Osteoblast (primary cell): ENCODE measurements at regions not wholly inside any gene's neighbourhood (a gene's known extent, or its start where the extent isn't known, plus 50 kb on each side); places are given as distances from the start of the nearest gene placed in this dataset.

Experiments used
- DNase-seq: peaks from one replicate; pipeline ENCODE4 v3.0.0; 2011; ENCODE audit warnings: low spot score, mixed read lengths; ENCODE audit not compliant: insufficient read length; ENCODE audit errors: missing footprints
- H2AFZ ChIP-seq: 2 replicates; pipeline ENCODE4 v1.6.0; 2011; ENCODE audit warnings: mild to moderate bottlenecking, low read length
- H3K27ac ChIP-seq: 2 replicates; pipeline ENCODE4 v1.5.1; 2011; ENCODE audit warnings: mild to moderate bottlenecking, low read depth, low read length, moderate library complexity
- H3K27me3 ChIP-seq: 2 replicates; pipeline ENCODE4 v1.6.0; 2012; ENCODE audit warnings: mild to moderate bottlenecking, control low read depth, inconsistent platforms, low read length, moderate library complexity; ENCODE audit not compliant: insufficient read depth
- H3K36me3 ChIP-seq: 2 replicates; pipeline ENCODE4 v1.5.1; 2011; ENCODE audit warnings: mild to moderate bottlenecking, low read length, control low read depth, moderate library complexity; ENCODE audit not compliant: insufficient read depth
- H3K4me1 ChIP-seq: 2 replicates; pipeline ENCODE4 v1.5.1; 2011; ENCODE audit warnings: mild to moderate bottlenecking, low read length, control low read depth, moderate library complexity; ENCODE audit not compliant: insufficient read depth
- H3K4me2 ChIP-seq: 2 replicates; pipeline ENCODE4 v1.6.0; 2011; ENCODE audit warnings: mild to moderate bottlenecking, low read length; ENCODE audit not compliant: insufficient read depth
- H3K4me3 ChIP-seq: fragments of 200-600 bp; sonication (generic); 3 replicates; pipeline ENCODE4 v1.5.1; 2012; ENCODE audit warnings: mild to moderate bottlenecking, low read length, inconsistent platforms; ENCODE audit not compliant: insufficient read depth
- H3K79me2 ChIP-seq: 2 replicates; pipeline ENCODE4 v1.6.0; 2012; ENCODE audit warnings: mild to moderate bottlenecking, low read length, control low read depth, inconsistent platforms; ENCODE audit not compliant: insufficient read depth
- H3K9me3 ChIP-seq: 2 replicates; pipeline ENCODE4 v1.5.1; 2011; ENCODE audit warnings: low read depth, low read length, control low read depth
- H4K20me1 ChIP-seq: 2 replicates; pipeline ENCODE4 v1.6.0; 2012; ENCODE audit warnings: mild to moderate bottlenecking, low read length, control low read depth; ENCODE audit not compliant: insufficient read depth
- CTCF ChIP-seq: IDR thresholded peaks from 2 replicates; pipeline ENCODE4 v1.5.1; 2011; ENCODE audit warnings: mild to moderate bottlenecking, low read depth, low read length, moderate library complexity; ENCODE audit errors: extremely low read depth

- Histone ChIP-seq H3K4me1 (no peaks in the 10 kb centered on the region), H2AFZ (no peak overlapping the region), H3K4me3 (no peak overlapping the region), H3K27ac (no peak overlapping the region), H3K4me2 (no peak overlapping the region), H3K36me3 (no peaks in the 10 kb centered on the region), H3K9me3 (peaks cover 3% of the 10 kb centered on the region), H3K27me3 (no peaks in the 10 kb centered on the region), H3K79me2 (no peaks in the 10 kb centered on the region), H4K20me1 (no peaks in the 10 kb centered on the region)
- TF ChIP-seq CTCF = no peak
- no peak for DNase-seq
Measured at GRCh38 chr12:83800022-83800421, 1112.6 kb downstream of the SLC6A15 start.

DNA sequence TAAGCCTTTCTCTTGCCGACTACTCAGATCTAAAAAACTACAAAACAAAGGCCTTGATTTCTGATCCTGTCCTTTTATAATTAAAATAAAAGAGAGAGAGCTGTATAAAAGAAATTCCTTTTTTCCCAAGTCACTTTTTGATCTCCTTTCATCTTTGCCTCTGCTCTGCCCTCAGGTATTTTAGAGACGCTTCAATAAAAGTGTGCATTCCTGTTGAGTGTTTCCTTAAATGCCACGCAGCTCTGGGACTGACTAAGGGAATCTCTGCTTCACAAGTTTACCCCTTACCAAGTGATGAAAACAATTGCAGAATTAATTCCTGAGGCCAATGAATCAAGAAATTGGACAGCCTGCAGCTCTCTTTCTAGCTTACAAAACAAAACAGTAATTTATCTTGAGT, 1109.8 kb downstream of the TMTC2 start:
- no peaks in the 10 kb centered on the region for H3K27me3 ChIP-seq
- no peaks in the 10 kb centered on the region for H4K20me1 ChIP-seq
- peaks cover 3% of the 10 kb centered on the region for H3K9me3 ChIP-seq
- no peak overlapping the region for H2AFZ ChIP-seq
- H3K4me1 ChIP-seq = no peaks in the 10 kb centered on the region
- H3K4me2 ChIP-seq = no peak overlapping the region
- no peak for DNase-seq
- TF ChIP-seq CTCF = no peak
- no peak overlapping the region for H3K27ac ChIP-seq
- H3K4me3 ChIP-seq = no peak overlapping the region
- H3K79me2 ChIP-seq = no peaks in the 10 kb centered on the region
- H3K36me3 ChIP-seq = no peaks in the 10 kb centered on the region

GRCh38 chr12:83793616-83794015, 1106.9 kb downstream of the TMTC2 start:
- Histone ChIP-seq H3K27ac (no peak overlapping the region), H3K9me3 (no peaks in the 10 kb centered on the region), H3K79me2 (no peaks in the 10 kb centered on the region), H3K4me1 (no peaks in the 10 kb centered on the region), H3K4me2 (no peak overlapping the region), H3K27me3 (no peaks in the 10 kb centered on the region), H3K4me3 (no peak overlapping the region), H2AFZ (no peak overlapping the region), H4K20me1 (no peaks in the 10 kb centered on the region), H3K36me3 (no peaks in the 10 kb centered on the region)
- TF ChIP-seq CTCF = no peak
- DNase-seq = no peak

GRCh38 chr12:83784298-83784890, 1097.7 kb downstream of the TMTC2 start:
- no peaks in the 10 kb centered on the region for H3K36me3 ChIP-seq
- H3K79me2 ChIP-seq = no peaks in the 10 kb centered on the region
- H3K4me2 ChIP-seq = no peak overlapping the region
- H3K4me1 ChIP-seq = no peaks in the 10 kb centered on the region
- no peak overlapping the region for H2AFZ ChIP-seq
- TF ChIP-seq CTCF = no peak
- H3K4me3 ChIP-seq = no peak overlapping the region
- H3K27me3 ChIP-seq = no peaks in the 10 kb centered on the region
- no peaks in the 10 kb centered on the region for H3K9me3 ChIP-seq
- DNase-seq = no peak
- H3K27ac ChIP-seq = no peak overlapping the region
- H4K20me1 ChIP-seq = no peaks in the 10 kb centered on the region
